Caco-2 (cell line): ENCODE measurements at regions not wholly inside any gene's neighbourhood (a gene's known extent, or its start where the extent isn't known, plus 50 kb on each side); places are given as distances from the start of the nearest gene placed in this dataset.

Source experiments
- BruUV-seq: library from RNA; stranded (reverse); fragments of 400-500 nt; replicated peaks from 2 replicates; lab custom pipeline; 2021; lab: Mats Ljungman, UMichigan
- CTCF ChIA-PET: fragments of 300-600 bp; sonication (Branson Sonifier 250); formaldehyde crosslinking; loops from one replicate; lab custom pipeline; 2022; ENCODE audit warnings: antibody characterized with exemption; lab: Charles Lee
- POLR2A ChIA-PET: fragments of 300-600 bp; sonication (Branson Sonifier 250); formaldehyde crosslinking; loops from one replicate; lab custom pipeline; 2022; ENCODE audit warnings: antibody characterized with exemption; lab: Charles Lee
- DNase-seq, 2 experiments: peaks; one replicate each; pipeline versions ENCODE4 v3.0.0 to v3.0.0-alpha.2; 2020 to 2022
- H3K27me3 ChIP-seq: replicated peaks from 2 replicates; pipeline ENCODE4 v1.6.0; 2011; ENCODE audit warnings: low read length; ENCODE audit not compliant: control insufficient read depth, insufficient read depth
- H3K36me3 ChIP-seq: 2 replicates; pipeline ENCODE4 v1.5.1; 2011; ENCODE audit warnings: low read length; ENCODE audit not compliant: control insufficient read depth, insufficient read depth
- H3K4me1 ChIP-seq: fragments of 250-450 bp; sonication (Bioruptor Pico); 2 replicates; pipeline ENCODE4 v1.5.1; 2020; ENCODE audit warnings: mild to moderate bottlenecking
- H3K4me3 ChIP-seq: 2 replicates; pipeline ENCODE4 v1.5.1; 2011; ENCODE audit warnings: low read depth, mild to moderate bottlenecking, control low read depth, low read length
- H3K9me3 ChIP-seq: fragments of 250-450 bp; sonication (Bioruptor Pico); 2 replicates; pipeline ENCODE4 v1.5.1; 2020; ENCODE audit warnings: mild to moderate bottlenecking, moderate library complexity
- H3K27ac Mint-ChIP-seq: one replicate; pipeline ENCODE4 v1.8.0; 2022; ENCODE audit warnings: mixed read lengths; ENCODE audit not compliant: unreplicated experiment
- H3K27me3 Mint-ChIP-seq: one replicate; pipeline ENCODE4 v1.8.0; 2022; ENCODE audit warnings: mixed read lengths; ENCODE audit not compliant: insufficient read depth, unreplicated experiment
- H3K36me3 Mint-ChIP-seq: one replicate; pipeline ENCODE4 v1.8.0; 2022; ENCODE audit warnings: mild to moderate bottlenecking, mixed read lengths; ENCODE audit not compliant: insufficient read depth, unreplicated experiment
- H3K4me1 Mint-ChIP-seq: one replicate; pipeline ENCODE4 v1.8.0; 2022; ENCODE audit warnings: low read depth, mixed read lengths; ENCODE audit not compliant: unreplicated experiment
- H3K4me3 Mint-ChIP-seq: one replicate; pipeline ENCODE4 v1.8.0; 2022; ENCODE audit warnings: mild to moderate bottlenecking, moderate library complexity, mixed read lengths; ENCODE audit not compliant: unreplicated experiment
- H3K9me3 Mint-ChIP-seq: one replicate; pipeline ENCODE4 v1.8.0; 2022; ENCODE audit warnings: mixed read lengths; ENCODE audit not compliant: unreplicated experiment
- CTCF ChIP-seq, 2 experiments: fragments of 200-600 bp in 1 of 2; IDR thresholded peaks; 1 replicate in 1 of 2; 2 replicates in 1 of 2; pipeline versions ENCODE4 v1.5.1 to v1.8.0; 2011 to 2022; ENCODE audit warnings: antibody characterized with exemption in 1 of 2, control low read depth in 1 of 2, inconsistent platforms in 1 of 2, low read depth in 1 of 2, low read length in 1 of 2, mild to moderate bottlenecking in 1 of 2, moderate library complexity in 1 of 2; ENCODE audit not compliant: insufficient read depth in 1 of 2, severe bottlenecking in 1 of 2, unreplicated experiment in 1 of 2
- intact Hi-C: fragments of 100-400 bp; cut with micrococcal nuclease; formaldehyde crosslinking; loops from one replicate; pipeline ENCODE4 v1.10.0; 2022; ENCODE audit not compliant: unreplicated experiment

- Mint-ChIP-seq H3K4me3 (no peak overlapping the region), H3K27me3 (peaks cover 5% of the 10 kb centered on the region), H3K27ac (no peak overlapping the region), H3K4me1 (no peaks in the 10 kb centered on the region), H3K9me3 (peaks cover 2% of the 10 kb centered on the region), H3K36me3 (no peaks in the 10 kb centered on the region)
- H3K9me3 ChIP-seq, result no peaks in the 10 kb centered on the region
- H3K36me3 ChIP-seq, result no peaks in the 10 kb centered on the region
- no peaks in the 10 kb centered on the region for H3K4me1 ChIP-seq
- no peaks in the 10 kb centered on the region for H3K27me3 ChIP-seq
- TF ChIP-seq CTCF (IDR thresholded peaks at IDR 0.05; ENCODE audit: insufficient read depth in 1 of 2, low read depth in 1 of 2, low read length in 1 of 2, severe bottlenecking in 1 of 2, unreplicated experiment in 1 of 2), result no peak
- intact Hi-C loops, result no loop called here
- DNase-seq, result no peak
- no peak overlapping the region for H3K4me3 ChIP-seq
- POLR2A ChIA-PET, result no interaction called here
- no TSS peak for BruUV-seq
- CTCF ChIA-PET, result no interaction called here
These were observed 157.5 kb upstream of the TACR1 start for GRCh38 chr2:75356865-75357264.

- Mint-ChIP-seq H3K4me3 (no peak overlapping the region), H3K27me3 (peaks cover 10% of the 10 kb centered on the region), H3K36me3 (no peaks in the 10 kb centered on the region), H3K4me1 (no peaks in the 10 kb centered on the region), H3K9me3 (peaks cover 10% of the 10 kb centered on the region), H3K27ac (no peak overlapping the region)
- ChIA-PET POLR2A (no interaction called here), CTCF (no interaction called here)
- no peaks in the 10 kb centered on the region for H3K9me3 ChIP-seq
- no peak for DNase-seq
- no peak overlapping the region for H3K4me3 ChIP-seq
- H3K27me3 ChIP-seq, result no peaks in the 10 kb centered on the region
- no peak for TF ChIP-seq CTCF (IDR thresholded peaks at IDR 0.05; ENCODE audit: insufficient read depth in 1 of 2, low read depth in 1 of 2, low read length in 1 of 2, severe bottlenecking in 1 of 2, unreplicated experiment in 1 of 2)
- no peaks in the 10 kb centered on the region for H3K4me1 ChIP-seq
- intact Hi-C loops, result no loop called here
- no TSS peak for BruUV-seq
- H3K36me3 ChIP-seq, result no peaks in the 10 kb centered on the region
These were observed 153.8 kb upstream of the TACR1 start for GRCh38 chr2:75353131-75353530.

GRCh38 chr2:75348307-75348706, 149.0 kb upstream of the TACR1 start:
- H3K9me3 Mint-ChIP-seq, result peaks cover 10% of the 10 kb centered on the region
- no peaks in the 10 kb centered on the region for H3K36me3 ChIP-seq
- no peaks in the 10 kb centered on the region for H3K36me3 Mint-ChIP-seq
- BruUV-seq, result no TSS peak
- H3K27me3 ChIP-seq, result peaks cover 1% of the 10 kb centered on the region; the same call in 1 of the 2 replicates
- no peak overlapping the region for H3K4me3 ChIP-seq
- ChIA-PET POLR2A (no interaction called here), CTCF (no interaction called here)
- no peaks in the 10 kb centered on the region for H3K4me1 ChIP-seq
- H3K27ac Mint-ChIP-seq, result no peak overlapping the region
- intact Hi-C loops, result no loop called here
- no peaks in the 10 kb centered on the region for H3K9me3 ChIP-seq
- no peaks in the 10 kb centered on the region for H3K4me1 Mint-ChIP-seq
- peaks cover 5% of the 10 kb centered on the region for H3K27me3 Mint-ChIP-seq
- no peak for TF ChIP-seq CTCF (IDR thresholded peaks at IDR 0.05; ENCODE audit: insufficient read depth in 1 of 2, low read depth in 1 of 2, low read length in 1 of 2, severe bottlenecking in 1 of 2, unreplicated experiment in 1 of 2)
- no peak overlapping the region for H3K4me3 Mint-ChIP-seq
- no peak for DNase-seq
